ENCODE measurements at regions not wholly inside any gene's neighbourhood (a gene's known extent, or its start where the extent isn't known, plus 50 kb on each side); places are given as distances from the start of the nearest gene placed in this dataset.

- TF ChIP-seq, protein P1, sequence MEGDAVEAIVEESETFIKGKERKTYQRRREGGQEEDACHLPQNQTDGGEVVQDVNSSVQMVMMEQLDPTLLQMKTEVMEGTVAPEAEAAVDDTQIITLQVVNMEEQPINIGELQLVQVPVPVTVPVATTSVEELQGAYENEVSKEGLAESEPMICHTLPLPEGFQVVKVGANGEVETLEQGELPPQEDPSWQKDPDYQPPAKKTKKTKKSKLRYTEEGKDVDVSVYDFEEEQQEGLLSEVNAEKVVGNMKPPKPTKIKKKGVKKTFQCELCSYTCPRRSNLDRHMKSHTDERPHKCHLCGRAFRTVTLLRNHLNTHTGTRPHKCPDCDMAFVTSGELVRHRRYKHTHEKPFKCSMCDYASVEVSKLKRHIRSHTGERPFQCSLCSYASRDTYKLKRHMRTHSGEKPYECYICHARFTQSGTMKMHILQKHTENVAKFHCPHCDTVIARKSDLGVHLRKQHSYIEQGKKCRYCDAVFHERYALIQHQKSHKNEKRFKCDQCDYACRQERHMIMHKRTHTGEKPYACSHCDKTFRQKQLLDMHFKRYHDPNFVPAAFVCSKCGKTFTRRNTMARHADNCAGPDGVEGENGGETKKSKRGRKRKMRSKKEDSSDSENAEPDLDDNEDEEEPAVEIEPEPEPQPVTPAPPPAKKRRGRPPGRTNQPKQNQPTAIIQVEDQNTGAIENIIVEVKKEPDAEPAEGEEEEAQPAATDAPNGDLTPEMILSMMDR (IDR thresholded peaks at IDR 0.05): no peak
- TF ChIP-seq POLR2A (IDR thresholded peaks at IDR 0.05): no peak
Observed at GRCh38 chr3:148026009-148026588, 616.9 kb downstream of the ZIC1 start.
